Osteoblast (primary cell): ENCODE measurements at regions not wholly inside any gene's neighbourhood (a gene's known extent, or its start where the extent isn't known, plus 50 kb on each side); places are given as distances from the start of the nearest gene placed in this dataset.

ENCODE experiments used
- DNase-seq: peaks from one replicate; pipeline ENCODE4 v3.0.0; 2011; ENCODE audit warnings: low spot score, mixed read lengths; ENCODE audit not compliant: insufficient read length; ENCODE audit errors: missing footprints
- H2AFZ ChIP-seq: 2 replicates; pipeline ENCODE4 v1.6.0; 2011; ENCODE audit warnings: mild to moderate bottlenecking, low read length
- H3K27ac ChIP-seq: 2 replicates; pipeline ENCODE4 v1.5.1; 2011; ENCODE audit warnings: mild to moderate bottlenecking, low read depth, low read length, moderate library complexity
- H3K27me3 ChIP-seq: 2 replicates; pipeline ENCODE4 v1.6.0; 2012; ENCODE audit warnings: mild to moderate bottlenecking, control low read depth, inconsistent platforms, low read length, moderate library complexity; ENCODE audit not compliant: insufficient read depth
- H3K36me3 ChIP-seq: 2 replicates; pipeline ENCODE4 v1.5.1; 2011; ENCODE audit warnings: mild to moderate bottlenecking, low read length, control low read depth, moderate library complexity; ENCODE audit not compliant: insufficient read depth
- H3K4me1 ChIP-seq: 2 replicates; pipeline ENCODE4 v1.5.1; 2011; ENCODE audit warnings: mild to moderate bottlenecking, low read length, control low read depth, moderate library complexity; ENCODE audit not compliant: insufficient read depth
- H3K4me2 ChIP-seq: 2 replicates; pipeline ENCODE4 v1.6.0; 2011; ENCODE audit warnings: mild to moderate bottlenecking, low read length; ENCODE audit not compliant: insufficient read depth
- H3K4me3 ChIP-seq: fragments of 200-600 bp; sonication (generic); 3 replicates; pipeline ENCODE4 v1.5.1; 2012; ENCODE audit warnings: mild to moderate bottlenecking, low read length, inconsistent platforms; ENCODE audit not compliant: insufficient read depth
- H3K79me2 ChIP-seq: 2 replicates; pipeline ENCODE4 v1.6.0; 2012; ENCODE audit warnings: mild to moderate bottlenecking, low read length, control low read depth, inconsistent platforms; ENCODE audit not compliant: insufficient read depth
- H3K9me3 ChIP-seq: 2 replicates; pipeline ENCODE4 v1.5.1; 2011; ENCODE audit warnings: low read depth, low read length, control low read depth
- H4K20me1 ChIP-seq: 2 replicates; pipeline ENCODE4 v1.6.0; 2012; ENCODE audit warnings: mild to moderate bottlenecking, low read length, control low read depth; ENCODE audit not compliant: insufficient read depth
- CTCF ChIP-seq: IDR thresholded peaks from 2 replicates; pipeline ENCODE4 v1.5.1; 2011; ENCODE audit warnings: mild to moderate bottlenecking, low read depth, low read length, moderate library complexity; ENCODE audit errors: extremely low read depth

- no peak for DNase-seq
- Histone ChIP-seq H3K27me3 (no peaks in the 10 kb centered on the region), H3K4me2 (no peak overlapping the region), H3K4me3 (no peak overlapping the region), H3K4me1 (no peaks in the 10 kb centered on the region), H4K20me1 (no peaks in the 10 kb centered on the region), H3K27ac (no peak overlapping the region), H3K36me3 (no peaks in the 10 kb centered on the region), H2AFZ (no peak overlapping the region), H3K9me3 (no peaks in the 10 kb centered on the region), H3K79me2 (no peaks in the 10 kb centered on the region)
- TF ChIP-seq CTCF, result no peak
Measured at GRCh38 chr14:55813630-55814029, 233.6 kb downstream of the KTN1 start.

- no peak overlapping the region for H3K4me3 ChIP-seq
- no peaks in the 10 kb centered on the region for H3K79me2 ChIP-seq
- no peak for DNase-seq
- H3K27me3 ChIP-seq, result no peaks in the 10 kb centered on the region
- no peak overlapping the region for H3K27ac ChIP-seq
- H2AFZ ChIP-seq, result no peak overlapping the region
- H3K9me3 ChIP-seq, result no peaks in the 10 kb centered on the region
- H3K36me3 ChIP-seq, result no peaks in the 10 kb centered on the region
- no peak overlapping the region for H3K4me2 ChIP-seq
- no peak for TF ChIP-seq CTCF
- H4K20me1 ChIP-seq, result no peaks in the 10 kb centered on the region
- no peaks in the 10 kb centered on the region for H3K4me1 ChIP-seq
Measured at GRCh38 chr14:55814064-55814463, 234.1 kb downstream of the KTN1 start.

- H3K27me3 ChIP-seq, result no peaks in the 10 kb centered on the region
- DNase-seq, result no peak
- H4K20me1 ChIP-seq, result no peaks in the 10 kb centered on the region
- no peaks in the 10 kb centered on the region for H3K36me3 ChIP-seq
- H3K4me3 ChIP-seq, result no peak overlapping the region
- H3K79me2 ChIP-seq, result no peaks in the 10 kb centered on the region
- TF ChIP-seq CTCF, result no peak
- H3K27ac ChIP-seq, result no peak overlapping the region
- H3K9me3 ChIP-seq, result no peaks in the 10 kb centered on the region
- H2AFZ ChIP-seq, result peak overlapping the region; percentile 83
- H3K4me2 ChIP-seq, result no peak overlapping the region
- no peaks in the 10 kb centered on the region for H3K4me1 ChIP-seq
Measured at GRCh38 chr14:55814873-55815272, 234.9 kb downstream of the KTN1 start.

- H3K79me2 ChIP-seq, result no peaks in the 10 kb centered on the region
- no peaks in the 10 kb centered on the region for H3K36me3 ChIP-seq
- no peak overlapping the region for H3K27ac ChIP-seq
- TF ChIP-seq CTCF, result no peak
- no peaks in the 10 kb centered on the region for H3K27me3 ChIP-seq
- no peaks in the 10 kb centered on the region for H4K20me1 ChIP-seq
- no peaks in the 10 kb centered on the region for H3K4me1 ChIP-seq
- H3K4me3 ChIP-seq, result no peak overlapping the region
- DNase-seq, result no peak
- no peaks in the 10 kb centered on the region for H3K9me3 ChIP-seq
- no peak overlapping the region for H2AFZ ChIP-seq
- no peak overlapping the region for H3K4me2 ChIP-seq
Measured at GRCh38 chr14:55816225-55816624, 236.2 kb downstream of the KTN1 start.
